GM12874 (cell line): ENCODE measurements at regions not wholly inside any gene's neighbourhood (a gene's known extent, or its start where the extent isn't known, plus 50 kb on each side); places are given as distances from the start of the nearest gene placed in this dataset.

Experiments used
- CTCF ChIP-seq: IDR thresholded peaks from 2 replicates; pipeline ENCODE4 v1.5.1; 2011; ENCODE audit warnings: low read depth, mild to moderate bottlenecking, control low read depth, low read length, moderate library complexity; ENCODE audit not compliant: insufficient read depth

DNA sequence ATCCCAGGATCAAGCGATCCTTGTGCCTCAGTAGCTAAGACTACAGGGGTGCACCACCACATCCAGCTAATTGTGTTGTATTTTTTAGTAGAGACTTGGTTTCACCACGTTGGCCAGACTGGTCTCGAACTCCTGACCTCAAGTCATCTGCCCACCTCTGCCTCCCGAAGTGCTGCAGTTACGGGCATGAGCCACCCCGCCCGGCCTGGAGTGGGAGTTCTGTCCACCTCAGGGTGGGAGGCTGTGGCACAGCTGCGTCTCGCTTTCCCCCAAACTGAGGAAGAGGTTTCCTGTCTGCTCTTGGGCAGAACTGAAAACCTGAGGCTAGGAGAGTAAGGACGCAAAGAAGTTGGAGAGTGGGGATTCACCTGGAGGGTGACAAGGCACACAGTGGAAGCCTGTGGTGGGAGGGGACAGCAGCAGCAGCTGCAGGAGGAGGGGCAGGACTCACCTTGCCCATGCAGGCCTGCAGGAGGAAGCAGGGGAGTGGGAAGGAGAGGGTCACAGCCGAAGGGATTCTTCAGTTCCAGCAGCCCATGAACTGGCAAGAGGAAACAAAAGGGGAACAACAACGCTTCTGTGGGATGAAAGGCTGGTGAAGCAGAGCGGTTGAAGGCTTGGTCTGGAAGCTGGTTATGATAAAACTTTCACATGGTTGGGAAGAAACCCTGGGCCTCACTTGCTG, 181.4 kb downstream of the GAS1 start:
- no peak for TF ChIP-seq CTCF

DNA sequence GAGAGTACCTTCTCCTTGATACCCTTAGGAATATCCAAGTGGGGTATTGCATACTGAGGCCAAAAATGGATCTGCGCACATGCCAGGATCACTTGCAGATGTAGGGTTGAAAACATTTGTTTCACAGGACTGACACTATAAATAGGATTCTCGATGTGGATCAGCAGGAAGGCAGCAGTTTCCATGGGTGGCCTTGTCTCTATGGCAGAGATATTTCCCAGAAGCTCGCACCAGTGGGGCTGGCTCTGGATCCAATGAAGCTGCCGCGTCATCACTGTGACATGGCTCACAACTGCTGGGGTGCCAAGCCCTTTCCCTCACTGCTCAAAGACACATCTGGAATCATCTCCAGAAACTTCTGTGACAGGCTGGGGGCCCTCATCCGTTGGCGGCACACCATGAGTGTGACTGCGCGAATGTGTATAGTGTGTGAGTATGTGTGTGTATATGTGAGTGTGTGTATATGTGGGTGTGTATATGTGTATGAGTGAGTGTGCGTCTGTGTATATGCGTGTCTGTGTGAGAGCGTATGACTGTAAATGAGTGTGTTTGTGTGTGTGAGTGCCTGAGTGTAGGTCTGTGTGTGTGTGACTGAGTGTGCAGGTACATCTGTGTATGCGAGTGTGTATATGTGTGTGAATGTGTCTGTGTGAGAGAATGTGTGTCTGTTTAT, 182.5 kb downstream of the GAS1 start:
- no peak for TF ChIP-seq CTCF

DNA sequence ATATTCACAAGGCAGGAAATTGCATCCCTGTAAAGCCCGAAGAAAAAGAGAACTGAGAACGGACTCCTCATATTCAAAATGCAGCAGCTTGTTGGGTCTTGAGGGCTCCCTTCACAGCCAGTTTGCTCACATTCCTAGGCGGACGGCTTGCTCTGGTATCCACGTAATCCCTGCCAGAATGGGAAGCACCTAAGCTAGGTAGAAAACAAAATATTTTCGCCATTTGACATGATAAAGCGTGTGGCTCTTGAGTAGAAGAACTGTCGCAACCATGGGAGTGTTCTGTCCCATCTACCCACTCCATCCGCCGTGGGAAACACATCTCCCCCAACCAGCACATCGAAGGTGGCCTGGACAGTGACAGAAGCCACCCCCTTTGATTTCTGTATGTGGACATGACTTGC, 183.1 kb downstream of the GAS1 start:
- TF ChIP-seq CTCF: no peak

GRCh38 chr9:86763791-86764190, 183.5 kb downstream of the GAS1 start:
- no peak for TF ChIP-seq CTCF

- no peak for TF ChIP-seq CTCF
These were observed 190.0 kb downstream of the GAS1 start for GRCh38 chr9:86757382-86757720.

GRCh38 chr9:86756576-86757381, 190.5 kb downstream of the GAS1 start:
- no peak for TF ChIP-seq CTCF

DNA sequence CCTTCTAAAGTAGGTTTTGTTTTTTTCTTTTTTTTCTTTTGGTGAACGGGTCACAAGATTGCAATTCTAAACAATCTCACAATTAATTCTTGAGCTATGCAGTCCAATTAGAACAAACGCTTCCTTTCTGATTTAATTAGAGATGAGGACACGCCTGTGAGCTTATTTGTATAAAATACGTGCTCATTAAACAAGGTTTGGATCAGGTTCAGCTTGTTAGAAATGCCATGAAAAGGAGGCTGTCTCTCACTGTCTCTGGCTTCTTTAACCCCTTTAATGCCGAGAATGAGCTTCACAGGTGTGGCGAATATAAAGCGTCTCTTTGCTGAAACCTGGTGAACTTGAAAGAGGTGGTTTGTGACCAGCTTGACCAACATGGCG, 191.8 kb downstream of the GAS1 start:
- TF ChIP-seq CTCF: no peak
